Stimulated activated CD4-positive, alpha-beta T cell treated with anti-CD3 and anti-CD28 coated beads, Interleukin-4, amount 100 ng/mL, for 1 hour (primary cell): ENCODE measurements at regions not wholly inside any gene's neighbourhood (a gene's known extent, or its start where the extent isn't known, plus 50 kb on each side); places are given as distances from the start of the nearest gene placed in this dataset.
"Not testable (repeated sequence)": the region's sequence is repeated elsewhere in the genome, so short reads cannot be mapped to it uniquely, and the experiment has no call there.

ENCODE experiments used
- DNase-seq: peaks from one replicate; pipeline ENCODE4 v3.0.0-alpha.2; 2020

DNA sequence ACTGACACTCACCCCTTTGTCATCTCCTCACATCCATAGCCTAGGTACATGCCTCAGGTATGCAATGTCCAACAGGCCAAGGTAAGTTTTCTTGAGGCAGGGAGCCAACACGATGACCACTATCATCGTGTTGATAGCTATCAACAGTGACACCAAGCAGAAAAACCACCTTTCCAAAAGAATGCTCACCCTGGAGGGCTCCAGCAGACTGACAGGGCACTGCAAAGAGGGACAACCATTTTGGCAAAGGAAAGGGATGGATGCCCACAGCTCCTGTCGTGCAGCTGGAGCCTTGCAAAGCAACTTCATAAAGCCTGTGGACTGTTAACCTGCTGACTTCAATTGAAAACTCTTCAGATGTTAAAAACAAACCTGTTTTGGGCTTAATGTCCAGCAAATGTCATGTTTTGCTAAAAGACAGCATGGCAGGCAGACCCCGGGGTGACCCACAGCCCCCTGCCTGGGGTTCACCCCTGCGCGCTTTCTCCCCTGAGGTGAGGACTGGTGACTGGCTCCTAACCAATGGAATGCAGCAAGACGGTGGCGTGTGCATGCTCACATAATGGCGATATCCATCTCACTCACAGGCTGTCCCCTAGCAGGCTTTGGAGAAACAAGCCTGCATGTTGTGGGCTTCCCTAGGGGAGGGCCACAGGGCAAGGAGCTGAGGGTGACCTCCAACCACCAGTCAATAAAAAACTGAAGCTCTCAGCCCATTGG, 293.8 kb downstream of the TCERG1L start:
- DNase-seq = no peak

DNA sequence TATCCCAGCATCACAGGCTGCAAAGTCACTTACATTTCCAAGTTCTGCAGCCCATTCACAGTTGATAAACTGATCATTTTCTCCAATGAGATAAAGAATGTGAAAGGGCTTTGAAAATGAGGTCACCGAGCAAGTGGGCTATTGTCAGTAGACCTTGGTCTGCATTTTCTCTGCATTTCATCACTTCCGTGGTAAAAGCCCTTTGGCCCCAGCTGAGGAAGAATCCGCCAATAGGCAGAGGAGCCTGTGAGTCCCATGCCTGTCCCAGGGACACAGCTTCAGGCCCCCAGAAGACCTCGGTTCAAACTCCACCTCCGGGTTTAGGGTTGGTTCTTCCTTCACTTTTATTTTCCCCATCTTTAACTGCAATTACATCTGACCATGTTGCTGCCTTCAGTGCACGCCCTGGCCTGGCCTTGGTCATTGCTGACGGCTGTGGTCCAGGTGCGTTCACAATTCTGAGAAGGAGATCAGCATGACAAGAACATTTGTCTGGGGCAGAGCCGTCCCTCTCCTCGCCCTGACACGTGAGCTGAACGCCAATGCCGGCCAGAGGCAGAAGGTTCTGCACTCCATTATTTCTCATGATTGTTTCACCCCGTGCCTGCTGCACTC, 292.5 kb downstream of the TCERG1L start:
- DNase-seq = no peak

DNA sequence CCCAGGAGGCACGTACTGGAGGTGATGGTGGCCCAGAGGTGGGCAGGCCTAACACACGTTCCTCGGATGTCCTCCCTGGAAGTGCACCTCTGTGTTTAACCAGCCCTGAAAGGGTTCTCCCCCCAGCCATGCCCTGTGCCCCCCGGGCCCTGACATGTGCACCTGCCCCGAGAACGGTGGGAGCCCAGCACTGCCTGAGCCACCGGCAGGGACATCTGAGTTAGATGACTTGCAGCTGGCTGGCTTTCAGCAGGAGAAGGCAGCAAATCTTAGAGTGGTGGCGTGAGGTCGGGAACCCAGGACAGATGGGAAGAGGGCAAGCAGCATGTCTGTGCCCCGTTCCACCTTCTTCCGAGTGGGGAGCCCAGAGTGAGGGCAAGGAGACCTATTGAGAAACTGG, 291.8 kb downstream of the TCERG1L start:
- DNase-seq = no peak

DNA sequence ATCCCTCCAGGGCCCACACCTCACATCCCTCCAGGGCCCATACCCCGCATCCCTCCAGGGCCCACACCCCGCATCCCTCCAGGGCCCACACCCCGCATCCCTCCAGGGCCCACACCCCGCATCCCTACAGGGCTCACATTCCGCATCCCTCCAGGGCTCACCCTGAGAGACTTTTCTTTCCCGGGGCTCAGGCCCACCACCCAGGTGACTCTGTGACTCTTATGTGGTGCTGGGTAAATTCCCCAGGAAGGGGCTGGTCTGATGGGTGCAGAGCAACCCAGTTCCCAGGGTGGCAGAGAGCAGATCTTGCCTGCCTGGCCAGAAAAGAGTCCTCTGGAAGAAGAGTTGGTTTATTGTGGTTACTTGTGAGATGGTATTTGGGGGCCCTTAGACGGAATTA, 290.7 kb downstream of the TCERG1L start:
- DNase-seq = no peak

DNA sequence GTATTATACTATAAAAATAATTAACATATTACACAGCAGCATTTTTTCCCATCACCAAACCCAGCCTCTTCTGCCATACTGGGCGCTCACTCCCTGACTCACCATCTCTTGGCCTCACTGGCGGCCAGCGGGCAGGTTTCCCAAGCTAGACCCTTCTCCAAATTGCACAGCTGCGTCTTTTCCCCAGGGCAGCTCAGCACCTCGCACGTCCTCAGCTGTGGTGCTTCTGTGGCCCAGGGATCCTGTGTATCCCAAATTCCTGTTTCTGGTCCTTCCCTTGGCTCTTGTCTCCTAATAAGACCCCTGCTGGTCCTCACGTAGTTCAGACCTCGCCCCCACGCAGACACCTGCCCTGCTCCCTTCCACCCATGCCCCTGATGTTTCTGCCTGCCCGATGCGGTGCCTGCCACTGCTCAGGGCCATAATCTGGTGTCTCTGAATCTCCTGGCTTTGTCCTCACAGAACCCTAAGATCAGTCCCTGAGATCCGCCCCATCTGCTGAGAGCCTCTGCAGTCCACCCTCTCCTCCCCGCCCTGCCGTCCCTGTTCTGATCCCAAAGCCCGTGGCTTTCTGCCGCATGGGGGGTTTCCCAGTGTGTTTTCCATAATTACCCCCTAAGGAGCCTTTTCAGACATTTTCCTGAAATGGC, 290.1 kb downstream of the TCERG1L start:
- no peak for DNase-seq

DNA sequence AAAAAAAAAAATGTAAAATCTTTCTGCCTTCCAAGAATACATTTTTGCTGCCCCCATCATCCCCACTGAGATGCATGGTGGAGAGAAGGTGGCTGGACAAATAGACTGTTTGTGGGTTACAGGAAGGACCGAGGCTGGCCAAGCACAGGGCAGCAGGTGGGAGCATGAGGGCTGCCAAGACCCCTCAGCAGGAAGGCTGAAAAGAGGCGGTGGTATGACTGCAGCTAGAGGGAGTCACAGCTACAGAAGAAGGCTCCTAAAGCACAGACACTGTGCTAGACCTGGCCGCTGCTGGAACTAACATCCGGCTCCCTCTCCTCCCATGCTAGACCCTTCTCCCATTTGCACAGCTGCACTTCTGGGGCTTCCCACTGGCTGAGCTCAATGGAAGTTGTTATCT, 289.6 kb downstream of the TCERG1L start:
- DNase-seq = no peak

DNA sequence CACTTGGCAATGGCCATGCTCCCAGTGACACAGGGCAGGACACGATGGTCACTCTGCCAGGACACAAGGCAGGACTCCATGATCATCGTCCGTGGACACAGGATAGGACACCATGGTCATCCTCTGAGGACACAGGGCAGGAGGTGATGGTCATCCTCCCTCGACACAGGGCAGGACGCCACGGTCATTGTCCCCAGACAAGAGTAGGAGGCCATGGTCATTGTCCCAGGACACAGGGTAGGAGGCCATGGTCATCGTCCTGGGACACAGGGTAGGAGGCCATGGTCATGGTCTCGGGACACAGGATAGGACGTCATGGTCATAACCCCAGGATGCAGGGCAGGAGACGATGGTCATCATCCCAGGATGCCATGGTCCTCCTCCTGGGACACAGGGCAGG, 289.2 kb downstream of the TCERG1L start:
- no peak for DNase-seq

DNA sequence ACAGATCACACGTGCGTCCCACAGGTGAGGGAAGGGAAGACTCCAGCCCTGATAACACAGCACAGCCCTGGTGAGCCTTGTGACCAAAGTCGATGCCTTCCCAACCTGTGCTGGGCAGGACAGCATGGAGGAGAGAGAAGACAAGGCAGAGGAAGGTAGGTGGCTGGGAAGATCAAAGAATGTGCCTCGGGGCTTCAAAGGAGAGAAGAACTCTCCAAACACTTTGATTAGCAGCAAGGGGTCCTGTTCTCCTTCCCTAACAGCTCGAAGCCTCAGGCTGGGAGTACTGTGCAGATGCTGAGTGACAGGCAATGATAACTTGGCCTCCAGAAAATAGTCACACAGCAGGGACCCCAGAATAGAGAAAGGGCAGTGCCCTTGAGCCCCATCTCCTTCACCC, 288.5 kb downstream of the TCERG1L start:
- no peak for DNase-seq

DNA sequence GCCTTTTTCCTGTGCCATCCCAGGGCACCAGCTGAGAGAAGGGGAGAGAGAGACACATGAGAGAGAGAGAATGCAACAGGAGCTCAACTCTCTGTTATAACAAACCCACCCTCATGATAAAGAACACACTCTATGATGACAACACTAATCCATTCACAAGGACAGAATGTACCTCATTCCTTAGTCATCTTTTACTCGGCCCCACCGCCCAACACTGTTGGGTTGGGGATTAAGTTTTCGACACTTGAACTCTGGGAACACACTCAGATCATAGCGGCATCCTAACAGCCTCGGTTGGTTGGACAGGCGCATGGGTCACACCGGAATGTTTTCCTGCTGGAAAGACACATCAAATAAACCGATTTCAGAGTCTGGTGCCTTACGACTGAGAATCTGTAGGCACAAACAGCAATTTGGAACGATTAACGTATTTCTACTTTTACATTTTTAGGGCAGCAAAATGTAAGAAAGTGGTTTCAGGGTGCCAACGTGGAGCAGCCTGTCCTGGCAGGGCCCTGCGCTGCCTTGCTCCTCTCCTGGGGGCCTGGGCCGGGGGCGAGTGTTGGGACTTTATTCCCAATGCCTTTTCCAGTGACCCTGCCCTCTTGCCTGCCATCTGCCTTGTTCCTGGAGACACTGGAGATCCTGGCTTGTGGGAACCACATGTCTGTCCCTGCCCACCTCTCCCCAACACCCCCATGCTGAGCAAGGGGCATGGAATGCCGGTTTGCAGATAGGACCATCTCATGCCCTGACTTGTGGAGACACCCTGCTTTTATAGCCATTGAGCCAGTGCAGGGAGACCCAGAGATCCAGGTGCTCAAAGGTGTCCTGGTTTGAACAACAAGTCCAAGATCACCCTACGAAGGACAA, 287.0 kb downstream of the TCERG1L start:
- no peak for DNase-seq

DNA sequence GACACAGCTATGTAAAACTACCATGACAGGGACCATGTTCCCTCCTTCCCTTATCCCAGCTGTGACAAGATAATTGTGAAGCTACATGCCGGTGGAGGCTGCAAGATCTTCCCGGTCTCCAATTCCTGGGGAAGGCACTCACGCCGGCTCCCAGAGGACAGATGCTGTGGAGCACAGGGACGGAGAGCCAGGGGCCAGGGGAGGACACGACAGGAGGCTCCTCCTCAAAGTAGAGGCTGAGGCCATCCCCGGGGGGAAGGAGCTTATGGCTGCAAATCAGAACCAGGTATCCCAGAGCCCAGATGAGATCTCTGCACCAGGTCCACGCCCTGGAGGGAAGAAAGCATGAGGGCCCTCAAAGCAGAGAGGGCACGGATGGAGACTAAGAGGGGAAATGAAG, 286.2 kb downstream of the TCERG1L start:
- no peak for DNase-seq

DNA sequence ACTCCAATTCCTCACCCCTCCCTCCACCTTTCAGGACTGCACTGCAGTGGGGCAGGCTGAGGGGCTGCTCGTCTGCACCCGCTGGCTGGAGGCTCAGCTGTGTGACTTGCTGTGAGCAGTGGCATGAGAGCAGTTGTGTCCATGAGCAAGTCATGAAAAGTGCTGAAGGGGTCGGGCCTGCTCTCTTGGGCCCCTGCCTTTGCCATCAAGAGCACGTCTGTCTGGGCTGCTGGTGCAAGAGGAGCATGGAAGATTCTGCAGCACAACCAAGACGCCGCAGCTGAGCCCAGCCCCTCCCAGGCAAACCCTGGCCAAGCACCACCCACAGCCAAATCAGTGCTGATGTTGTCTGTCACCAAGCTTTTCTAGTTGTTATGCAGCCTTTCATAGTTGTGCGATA, 284.3 kb downstream of the TCERG1L start:
- no peak for DNase-seq

DNA sequence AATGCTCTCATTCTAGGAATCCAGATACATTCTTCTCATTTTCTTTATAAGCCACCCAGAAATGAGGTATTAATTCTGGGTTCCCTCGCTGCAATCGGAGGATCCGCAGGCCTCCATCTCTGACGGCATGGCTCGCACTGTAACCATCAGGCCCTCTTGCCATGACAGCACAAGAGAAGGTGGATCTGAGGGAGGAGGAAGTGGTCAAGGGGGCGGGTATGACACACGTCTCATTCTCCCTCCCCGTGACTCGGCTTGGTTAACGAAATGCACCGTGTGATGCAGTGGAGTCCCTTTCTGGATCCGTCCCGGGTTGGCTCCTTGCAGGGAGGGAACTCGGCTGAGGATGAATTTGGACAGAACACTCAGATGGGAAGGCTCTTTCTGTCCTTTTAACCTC, 280.2 kb downstream of the TCERG1L start:
- no peak for DNase-seq

DNA sequence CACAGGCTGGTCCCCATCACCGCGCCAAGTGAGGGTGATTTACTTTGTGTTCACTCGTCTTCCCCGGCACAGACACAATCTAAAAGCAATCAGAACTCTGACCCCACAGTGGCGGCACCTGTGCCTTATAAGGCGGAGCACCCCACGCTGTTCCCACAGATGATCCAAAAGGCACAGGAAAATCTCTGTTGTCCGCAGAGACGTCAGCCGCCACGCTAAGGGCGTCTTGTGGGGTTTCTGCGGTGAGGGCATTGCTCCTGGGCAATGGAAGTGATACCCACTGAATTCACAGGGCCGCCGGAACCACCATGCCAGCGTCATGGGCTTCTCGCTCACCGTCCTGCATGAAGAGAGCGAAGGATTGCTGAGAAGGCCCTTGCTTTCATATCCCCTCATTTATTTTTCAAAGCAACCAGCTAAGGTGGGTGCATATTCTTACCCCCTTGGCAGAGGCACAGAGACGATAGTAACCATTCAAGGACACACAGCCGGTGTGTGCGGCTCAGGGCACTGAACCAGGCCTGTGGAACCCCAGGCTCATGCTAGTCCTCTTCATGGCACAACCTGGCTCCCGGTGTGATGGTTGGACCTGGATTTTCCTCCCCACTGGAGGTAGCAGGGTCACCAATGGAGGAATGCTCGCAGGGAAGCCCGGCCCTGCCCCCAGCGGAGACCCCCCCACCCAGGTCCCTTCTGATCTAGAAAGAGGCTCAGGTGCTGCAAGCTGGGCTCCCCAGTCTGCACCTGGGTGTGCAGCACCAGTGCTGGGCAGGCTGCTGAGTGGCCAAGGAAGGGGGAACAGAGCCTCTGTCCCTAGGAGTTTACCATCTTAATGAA, 279.0 kb downstream of the TCERG1L start:
- no peak for DNase-seq

DNA sequence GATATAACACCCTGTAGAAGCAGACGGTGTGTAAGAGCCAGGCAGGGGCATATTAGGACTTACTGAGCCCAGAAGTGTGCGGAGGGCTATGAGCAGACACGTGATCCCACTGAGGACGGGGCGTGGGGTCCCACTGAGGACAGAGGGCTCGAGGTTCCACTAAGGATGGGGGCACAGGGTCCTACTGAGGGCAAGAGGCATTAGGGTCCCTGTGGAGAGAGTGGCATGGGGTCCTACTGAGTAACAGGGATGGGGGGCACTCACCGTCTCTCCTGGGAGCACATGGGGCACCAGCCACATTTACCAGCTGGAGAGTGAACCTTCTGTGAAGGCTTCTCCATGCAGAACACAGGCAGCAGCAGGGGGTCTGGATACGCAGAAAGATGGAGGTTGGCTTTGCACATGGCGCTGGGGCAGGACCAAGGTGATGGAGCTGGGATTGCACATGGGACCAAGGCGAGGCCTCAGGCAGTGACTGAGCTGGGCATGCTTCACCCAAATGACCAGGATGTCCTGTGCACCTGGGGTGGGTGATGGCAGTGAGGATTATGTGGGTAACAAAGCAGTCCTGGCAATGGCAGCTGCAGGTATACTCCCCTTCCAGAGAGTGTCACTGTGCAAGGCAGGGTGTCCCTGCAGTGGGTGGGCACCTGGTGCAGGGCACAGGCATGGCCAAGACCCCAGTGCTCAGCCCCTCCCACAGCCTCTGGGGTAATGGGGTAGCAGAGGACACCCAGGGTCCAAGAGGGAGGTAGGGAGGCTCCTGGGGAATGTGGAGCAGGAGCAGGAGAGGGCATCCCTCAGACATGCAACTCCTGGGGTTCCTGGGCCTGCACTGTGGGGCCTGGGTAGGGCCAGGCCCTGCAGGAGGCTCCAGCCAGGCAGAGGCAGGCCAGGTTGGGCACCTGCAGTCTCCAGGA, 278.1 kb downstream of the TCERG1L start:
- DNase-seq = no peak

DNA sequence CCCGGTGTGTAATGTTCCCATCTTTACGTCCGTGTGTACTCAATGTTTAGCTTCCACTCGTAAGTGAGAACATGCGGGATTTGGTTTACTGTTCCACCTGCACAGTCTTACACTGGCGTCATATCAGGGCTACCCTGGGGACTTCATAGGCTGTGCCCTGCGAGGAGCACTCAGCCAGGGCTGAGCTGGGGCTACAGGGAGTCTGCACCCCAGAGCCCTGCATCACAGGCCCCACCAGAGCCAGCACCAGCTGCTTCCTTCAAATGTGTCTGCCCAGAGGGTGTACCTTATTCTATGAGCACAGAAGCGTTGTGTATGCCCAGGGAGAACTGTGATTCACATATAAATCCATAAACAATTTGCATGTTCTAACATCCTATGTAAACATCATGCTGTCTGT, 277.1 kb downstream of the TCERG1L start:
- DNase-seq = no peak

DNA sequence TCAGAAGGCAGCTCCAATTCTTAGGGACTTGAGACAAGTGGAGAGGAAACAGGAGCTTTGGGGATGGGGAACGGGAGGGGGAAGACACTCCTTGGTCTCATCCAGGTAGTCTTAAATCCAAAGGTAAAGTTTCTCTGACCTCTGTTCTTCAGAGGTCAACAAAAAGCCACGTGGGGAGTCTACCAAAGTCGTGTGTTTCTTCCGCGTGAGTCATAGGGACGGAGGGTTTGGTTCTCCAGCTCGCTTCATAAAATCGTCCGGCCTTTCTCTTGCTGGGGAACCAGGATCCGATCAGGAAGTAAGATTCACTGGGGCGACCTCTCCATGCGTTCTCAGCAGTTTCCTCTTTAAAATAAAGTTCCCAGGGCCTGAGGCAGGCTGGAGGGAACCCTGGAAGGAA, 275.7 kb downstream of the TCERG1L start:
- no peak for DNase-seq

DNA sequence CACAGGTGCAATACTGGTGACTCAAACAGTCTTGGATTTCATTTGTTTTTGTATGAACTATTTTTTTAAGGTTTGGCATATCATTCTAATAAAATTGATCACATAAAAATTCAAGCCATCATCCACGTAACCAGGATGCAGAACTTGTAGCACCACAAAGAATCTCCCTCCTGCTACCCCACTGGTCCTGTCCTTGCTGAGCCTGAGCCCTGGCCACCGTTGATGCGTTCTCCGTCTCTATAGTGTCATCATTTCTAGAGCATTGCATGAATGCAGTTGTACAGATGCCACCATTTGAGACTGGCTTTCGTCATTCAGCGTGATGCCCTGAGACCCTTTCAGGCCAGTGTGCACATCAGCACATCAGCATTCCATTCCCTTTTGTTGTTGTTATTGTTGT, 273.5 kb downstream of the TCERG1L start:
- no peak for DNase-seq

DNA sequence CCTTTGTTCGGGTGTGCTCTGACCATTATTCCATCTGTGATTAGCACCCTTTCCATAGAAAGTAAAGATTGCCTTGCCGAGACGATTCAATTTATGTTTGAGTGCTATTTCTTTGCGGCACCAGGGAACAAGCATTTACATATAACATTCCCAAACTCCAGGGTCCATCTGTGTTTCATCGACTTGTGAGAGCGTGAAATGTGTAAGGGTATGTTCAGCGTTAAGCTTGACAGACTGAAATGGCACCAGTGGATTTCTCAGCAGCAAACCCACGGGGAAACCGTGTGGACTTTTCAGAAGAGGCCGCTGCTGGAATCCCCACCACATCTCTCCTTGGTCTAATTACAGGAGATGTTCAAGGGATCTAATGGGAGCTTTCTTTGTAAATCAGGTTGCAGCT, 270.5 kb downstream of the TCERG1L start:
- DNase-seq = no peak

DNA sequence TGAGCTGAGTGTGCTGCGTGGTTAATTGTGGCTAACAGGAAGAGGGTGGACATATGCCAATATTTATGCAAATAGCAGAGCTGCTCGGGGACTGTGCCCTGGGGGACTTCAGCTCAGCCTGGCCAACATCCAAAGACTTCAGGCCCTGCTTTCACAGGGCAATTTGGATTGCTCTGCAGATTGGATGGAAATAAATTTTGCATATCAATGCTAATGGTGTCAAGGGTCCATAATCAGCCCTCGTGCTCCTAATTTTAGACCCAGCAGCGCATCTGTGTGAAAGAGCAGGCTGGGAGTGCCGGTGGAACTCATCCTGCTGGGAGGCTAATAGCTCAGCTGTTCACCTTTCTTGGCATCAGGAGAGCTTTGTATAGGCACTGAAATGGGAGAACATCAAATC, 270.1 kb downstream of the TCERG1L start:
- DNase-seq = no peak

DNA sequence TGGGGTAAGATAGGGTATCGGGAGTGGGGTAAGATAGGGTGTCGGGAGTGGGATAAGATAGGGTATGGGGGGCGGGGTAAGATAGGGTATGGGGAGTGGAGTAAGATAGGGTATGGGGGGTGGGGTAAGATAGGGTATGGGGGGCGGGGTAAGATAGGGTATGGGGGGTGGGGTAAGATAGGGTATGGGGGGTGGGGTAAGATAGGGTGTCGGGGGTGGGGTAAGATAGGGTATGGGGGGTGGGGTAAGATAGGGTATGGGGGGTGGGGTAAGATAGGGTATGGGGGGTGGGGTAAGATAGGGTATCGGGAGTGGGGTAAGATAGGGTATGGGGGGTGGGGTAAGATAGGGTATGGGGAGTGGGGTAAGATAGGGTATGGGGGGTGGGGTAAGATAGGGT, 269.5 kb downstream of the TCERG1L start:
- not testable (repeated sequence) for DNase-seq
